Germinal center (tissue), 1 donor: ENCODE measurements at regions not wholly inside any gene's neighbourhood (a gene's known extent, or its start where the extent isn't known, plus 50 kb on each side); places are given as distances from the start of the nearest gene placed in this dataset.
"Not testable (repeated sequence)": the region's sequence is repeated elsewhere in the genome, so short reads cannot be mapped to it uniquely, and the experiment has no call there.

Source experiments
- DNase-seq: peaks from one replicate; pipeline ENCODE4 v3.0.0; 2012; ENCODE audit warnings: mixed read lengths, low spot score

DNA sequence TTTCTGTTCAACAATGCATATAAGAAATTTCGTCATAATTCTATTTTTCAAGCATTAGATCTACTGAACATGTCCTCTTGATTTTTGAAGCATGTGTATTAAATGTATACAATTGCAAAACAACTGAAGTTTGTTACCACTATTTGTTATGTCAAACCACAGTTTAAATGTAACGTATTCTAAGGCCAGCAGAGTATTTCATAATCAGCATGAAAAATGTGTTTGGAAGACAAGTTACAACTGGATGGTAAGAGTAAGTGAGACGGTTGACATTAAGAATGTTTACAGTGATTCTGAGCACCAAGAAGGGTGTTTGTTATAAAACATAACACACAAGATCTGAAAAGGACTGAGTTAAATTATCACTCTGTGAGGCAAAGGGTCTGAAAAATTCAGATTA is 738.4 kb downstream of the PLOD2 start:
- DNase-seq = no peak

DNA sequence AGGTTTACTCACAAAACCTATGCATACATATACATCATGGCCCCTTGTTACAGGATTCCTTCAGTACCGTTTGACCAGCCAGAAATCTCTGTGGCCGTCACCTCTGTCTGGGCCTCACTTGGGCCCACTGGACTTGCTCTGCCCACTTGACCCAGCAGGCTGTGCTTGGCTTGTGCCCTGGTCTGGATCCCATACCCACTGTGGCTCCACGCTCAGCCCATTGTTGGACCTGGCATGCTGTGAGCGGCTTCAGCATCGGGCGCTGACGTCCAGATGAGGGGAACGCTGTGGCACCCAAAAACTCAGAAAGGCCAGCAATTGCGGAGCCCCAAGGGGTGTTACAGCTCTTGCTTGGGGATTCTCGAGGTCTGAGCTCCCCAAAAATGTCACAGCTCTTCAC is 733.6 kb downstream of the PLOD2 start:
- DNase-seq = no peak

DNA sequence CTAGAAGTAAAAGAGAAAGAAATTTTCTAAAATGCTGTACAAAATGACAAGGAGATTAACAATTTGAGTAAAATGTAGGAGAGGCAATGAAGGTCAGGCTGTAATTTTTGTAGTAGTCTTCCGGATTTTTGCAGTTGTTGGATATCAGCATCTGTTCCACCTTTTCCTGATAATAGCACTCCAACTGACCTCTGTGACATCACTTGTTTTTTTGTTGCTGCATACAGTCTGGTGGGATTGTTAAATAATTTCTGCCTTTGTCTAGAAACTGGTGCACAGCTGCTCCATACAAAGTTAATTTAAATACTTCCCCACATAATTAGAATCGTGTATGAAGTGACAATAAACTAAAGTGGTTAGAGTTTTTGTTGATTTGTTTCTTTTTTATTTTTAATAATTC is 731.4 kb downstream of the PLOD2 start:
- DNase-seq = no peak

DNA sequence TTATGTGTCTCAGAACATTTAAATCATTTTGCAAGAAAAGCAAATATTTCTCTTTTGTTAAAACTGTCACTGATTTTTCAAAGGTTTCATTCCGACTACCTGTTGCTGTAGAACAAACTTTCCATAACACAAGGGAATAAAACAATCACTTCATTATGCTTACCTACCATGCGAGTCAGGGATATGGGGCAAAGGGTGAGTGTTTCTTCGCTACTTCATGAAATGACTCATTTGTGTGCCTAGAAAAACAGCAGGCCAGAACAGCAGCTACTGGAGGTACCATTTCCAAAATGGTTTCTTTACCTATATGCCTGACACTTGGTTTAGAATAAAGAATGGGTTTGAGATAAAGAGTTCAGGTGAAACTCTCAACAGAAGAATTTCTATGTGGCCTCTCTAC is 712.5 kb downstream of the PLOD2 start:
- DNase-seq = no peak

DNA sequence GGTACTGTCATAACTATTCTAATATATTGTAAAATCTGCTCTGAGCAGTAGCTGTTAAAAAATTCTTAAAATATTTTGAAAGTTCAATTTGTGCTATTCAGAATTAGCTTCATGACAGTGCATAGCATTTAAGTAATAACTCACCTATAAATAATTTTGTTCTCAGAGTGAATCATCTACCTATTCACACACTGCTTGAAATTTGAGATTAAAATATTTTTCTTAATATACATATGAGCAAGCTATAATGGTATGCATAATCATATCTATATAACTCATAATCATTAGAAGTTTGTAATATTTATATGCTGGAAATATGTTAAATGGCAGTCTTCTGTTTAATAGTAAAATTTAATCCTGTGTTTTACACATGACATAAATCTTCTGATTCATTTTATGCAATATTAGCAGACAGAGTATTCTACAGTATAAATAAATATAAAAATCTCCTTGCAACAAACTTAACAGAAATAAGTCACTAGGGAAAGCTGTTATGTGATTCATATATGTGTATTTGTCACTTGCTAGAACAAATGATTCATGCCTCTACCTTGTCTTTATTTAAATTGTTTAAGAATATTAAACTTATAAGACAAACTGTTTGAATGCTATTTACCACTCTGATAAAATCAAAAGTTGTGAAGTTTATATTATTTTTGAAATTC is 710.8 kb downstream of the PLOD2 start:
- no peak for DNase-seq

DNA sequence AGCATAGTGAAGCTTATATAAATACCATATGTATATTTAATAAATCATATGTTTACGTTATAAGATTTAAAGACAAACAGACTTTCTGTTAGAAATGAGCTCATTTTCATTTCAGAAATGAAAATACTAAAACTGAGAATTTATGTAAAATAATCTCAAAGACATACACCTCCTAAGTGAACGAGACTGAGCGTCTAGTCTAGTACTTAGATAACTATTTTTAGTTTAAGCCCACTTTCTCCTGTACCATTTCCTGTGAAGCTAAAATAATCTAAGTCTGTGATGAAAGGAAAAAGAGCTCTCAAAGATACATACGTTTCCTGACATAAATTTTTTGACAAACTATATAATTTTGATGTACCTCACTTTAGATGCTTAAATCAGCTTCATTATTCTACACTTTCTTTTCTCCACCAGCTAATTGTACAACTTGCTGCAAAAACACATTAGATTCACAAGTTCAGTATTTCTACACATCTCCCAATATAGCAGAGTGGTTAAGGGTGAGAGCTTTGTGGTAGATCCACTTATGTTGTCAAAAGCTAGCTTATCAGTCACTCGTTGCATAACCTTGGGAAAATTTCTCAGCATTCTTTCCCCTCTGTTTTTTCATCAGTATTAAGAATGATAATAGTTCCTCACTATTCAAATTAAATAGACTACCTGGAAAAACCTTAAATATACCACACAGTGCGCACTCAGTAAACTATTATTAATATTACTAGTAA is 703.0 kb downstream of the PLOD2 start:
- DNase-seq = no peak

DNA sequence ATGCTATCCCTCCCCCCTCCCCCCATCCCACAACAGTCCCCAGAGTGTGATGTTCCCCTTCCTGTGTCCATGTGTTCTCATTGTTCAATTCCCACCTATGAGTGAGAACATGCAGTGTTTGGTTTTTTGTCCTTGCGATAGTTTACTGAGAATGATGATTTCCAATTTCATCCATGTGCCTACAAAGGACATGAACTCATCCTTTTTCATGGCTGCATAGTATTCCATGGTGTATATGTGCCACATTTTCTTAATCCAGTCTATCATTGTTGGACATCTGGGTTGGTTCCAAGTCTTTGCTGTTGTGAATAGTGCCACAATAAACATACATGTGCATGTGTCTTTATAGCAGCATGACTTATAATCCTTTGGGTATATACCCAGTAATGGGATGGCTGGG is 701.3 kb downstream of the PLOD2 start:
- not testable (repeated sequence) for DNase-seq

DNA sequence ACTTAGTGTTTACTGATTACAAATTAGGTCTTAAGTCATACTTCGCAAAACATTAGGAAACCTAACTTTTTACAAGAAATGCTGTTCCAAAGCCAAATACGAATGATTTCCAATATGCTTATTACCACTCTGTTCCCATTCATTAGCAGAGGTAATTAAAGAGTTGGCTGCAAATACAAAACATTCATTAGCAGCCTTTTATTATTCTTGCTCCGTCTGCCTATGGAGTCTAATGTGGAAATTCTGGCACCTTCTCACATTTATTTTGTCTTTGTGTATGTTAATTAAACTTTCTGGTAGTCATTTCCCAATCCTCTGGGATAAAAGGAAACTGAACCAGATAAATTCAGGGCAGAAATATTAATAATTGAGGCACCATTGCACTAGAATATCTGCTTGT is 689.0 kb downstream of the PLOD2 start:
- DNase-seq = no peak

DNA sequence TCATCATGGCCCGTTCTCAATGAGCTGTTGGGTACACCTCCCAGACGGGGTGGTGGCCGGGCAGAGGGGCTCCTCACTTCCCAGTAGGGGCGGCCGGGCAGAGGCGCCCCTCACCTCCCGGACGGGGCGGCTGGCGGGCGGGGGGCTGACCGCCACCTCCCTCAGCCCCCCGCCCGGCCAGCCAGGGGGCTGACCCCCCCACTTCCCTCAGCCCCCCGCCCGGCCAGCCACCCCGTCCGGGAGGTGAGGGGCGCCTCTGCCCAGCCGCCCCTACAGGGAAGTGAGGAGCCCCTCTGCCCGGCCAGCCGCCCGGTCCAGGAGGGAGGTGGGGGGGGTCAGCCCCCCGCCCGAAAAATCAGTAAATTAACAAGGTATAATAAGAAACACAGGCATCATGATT is 678.2 kb downstream of the PLOD2 start:
- not testable (repeated sequence) for DNase-seq

DNA sequence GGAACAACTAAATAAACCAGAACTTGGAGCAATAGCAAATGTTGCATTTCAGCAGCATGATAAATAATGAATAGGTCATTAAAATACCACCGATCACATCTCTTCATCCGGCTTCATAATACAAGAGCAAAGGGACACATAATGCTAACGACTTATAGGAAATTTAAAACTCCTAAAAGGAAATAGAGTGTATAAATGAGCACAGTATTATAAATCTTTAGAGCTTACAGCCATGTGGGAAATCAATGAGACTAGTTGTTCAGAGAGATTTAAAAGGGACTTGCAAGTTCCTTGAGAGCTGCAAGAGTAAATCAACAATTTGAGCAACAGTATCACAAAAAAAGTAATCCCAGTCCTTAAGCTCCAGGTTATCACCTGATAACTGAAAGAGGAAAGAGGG is 677.0 kb downstream of the PLOD2 start:
- DNase-seq = no peak

DNA sequence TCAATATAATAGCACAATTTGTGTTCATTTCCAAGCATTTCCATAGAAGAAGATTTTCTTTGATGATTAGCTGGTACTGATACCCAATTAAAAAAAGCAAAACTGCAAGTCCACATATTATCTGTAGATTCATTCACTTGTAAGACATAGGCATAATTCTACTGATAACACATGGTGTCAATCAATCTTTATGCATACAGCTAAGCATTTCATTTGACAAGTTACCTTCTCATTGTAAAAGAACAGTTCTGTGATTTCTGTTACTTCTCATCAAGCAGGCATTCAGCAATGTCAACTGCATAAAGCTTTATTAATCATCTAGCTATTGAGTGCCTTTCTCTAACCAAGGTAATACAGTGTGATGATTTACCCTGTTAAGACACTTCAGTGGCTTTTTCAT is 672.0 kb downstream of the PLOD2 start:
- no peak for DNase-seq

DNA sequence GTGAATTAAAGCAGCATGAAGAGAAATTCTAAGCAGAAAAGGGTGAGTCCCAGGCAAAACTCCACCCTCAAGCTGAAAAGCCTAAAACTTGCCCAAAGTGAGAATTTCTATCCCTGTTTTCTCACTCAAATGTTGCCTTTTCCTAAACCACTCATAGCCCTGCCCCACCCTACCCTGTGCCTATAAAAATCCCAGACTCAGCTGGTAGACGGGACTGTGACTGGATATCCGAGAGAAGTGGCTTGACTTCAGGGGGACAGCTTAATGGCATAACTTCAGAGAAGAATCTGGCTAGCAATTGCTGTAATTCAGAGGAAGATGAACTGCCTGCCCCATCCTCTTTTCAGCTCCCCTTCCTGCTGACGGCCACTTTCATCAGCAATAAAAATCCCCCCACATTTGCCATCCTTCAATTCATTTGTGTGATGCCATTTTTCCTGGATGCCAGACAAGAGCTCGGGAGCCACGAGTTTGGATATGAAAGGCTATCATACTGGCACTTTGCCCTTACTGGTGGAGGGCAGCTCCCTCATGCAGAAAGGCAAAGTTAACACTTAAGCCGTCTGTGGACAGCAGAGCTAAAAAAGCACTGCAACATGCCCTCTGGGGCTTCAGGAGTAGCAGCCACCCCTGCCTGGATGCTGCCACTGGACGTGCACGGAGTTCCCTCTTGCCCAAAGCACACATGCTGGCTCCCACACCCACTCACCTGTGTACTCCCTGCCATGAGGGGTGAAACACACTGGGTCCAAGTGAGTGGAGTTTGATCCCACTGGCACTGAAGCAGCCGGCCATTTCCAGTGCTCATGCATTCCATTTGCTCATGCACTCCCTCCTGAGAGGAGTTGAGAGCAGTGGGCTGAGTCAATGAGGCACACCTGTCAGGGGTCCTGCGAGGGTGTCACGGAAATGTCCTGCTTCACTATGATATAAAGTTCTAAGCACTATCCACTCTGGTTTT is 670.6 kb downstream of the PLOD2 start:
- DNase-seq = no peak

DNA sequence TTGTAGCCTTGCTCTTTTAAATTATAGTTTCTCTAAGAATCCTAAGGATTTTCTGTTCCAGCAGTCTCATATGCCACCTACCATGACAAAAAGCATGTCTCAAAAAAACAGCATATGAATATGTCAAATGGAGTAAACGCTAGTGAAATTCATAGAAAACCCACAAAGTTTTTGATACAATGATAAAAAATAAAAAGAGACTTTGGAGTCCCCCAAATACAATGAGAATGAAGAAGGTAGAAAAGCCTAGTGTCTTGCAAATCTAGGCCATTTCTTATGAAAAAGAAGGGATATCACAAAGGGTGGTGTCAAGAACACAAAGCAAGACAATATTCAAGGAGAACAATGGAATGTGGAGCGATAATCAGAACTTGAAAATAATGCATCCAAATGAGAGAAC is 668.5 kb downstream of the PLOD2 start:
- no peak for DNase-seq

DNA sequence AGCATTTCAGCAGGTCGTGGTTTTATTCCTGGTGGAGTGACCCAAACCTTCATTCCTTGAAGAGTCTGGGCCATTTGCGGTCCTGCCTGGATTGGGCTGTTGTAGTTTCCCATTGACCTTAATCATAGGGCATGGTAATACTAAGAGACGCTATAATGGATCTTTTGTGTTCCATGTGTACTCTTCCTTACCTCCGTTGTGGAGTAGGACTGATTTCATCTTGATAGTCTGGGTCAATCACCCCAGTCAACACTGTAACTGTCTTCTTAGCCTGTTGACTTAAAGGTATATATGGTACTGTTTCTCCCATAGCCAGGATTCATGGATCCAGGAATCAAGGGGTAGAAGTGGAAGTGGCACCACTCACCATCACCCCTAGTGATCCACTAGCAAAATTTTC is 643.6 kb downstream of the PLOD2 start:
- DNase-seq = not testable (repeated sequence)

DNA sequence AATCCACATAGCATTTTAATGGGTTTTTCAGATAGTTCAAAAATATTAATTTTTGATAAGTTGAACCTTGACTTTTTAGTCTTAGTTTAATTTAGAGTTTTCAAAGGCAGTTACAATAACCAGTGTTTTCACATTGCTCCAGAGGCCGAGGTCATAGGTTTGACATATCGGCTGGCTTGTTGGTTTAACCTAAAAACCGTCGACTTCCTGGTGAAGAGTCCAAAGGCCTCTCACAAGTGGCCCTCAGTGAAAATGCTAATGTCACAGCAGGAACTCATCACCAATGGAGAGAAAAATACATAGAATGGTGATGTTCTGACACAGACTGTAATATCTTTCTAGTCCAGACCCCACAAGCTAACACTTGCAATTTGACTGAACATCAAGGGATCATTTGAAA is 642.3 kb downstream of the PLOD2 start:
- no peak for DNase-seq

DNA sequence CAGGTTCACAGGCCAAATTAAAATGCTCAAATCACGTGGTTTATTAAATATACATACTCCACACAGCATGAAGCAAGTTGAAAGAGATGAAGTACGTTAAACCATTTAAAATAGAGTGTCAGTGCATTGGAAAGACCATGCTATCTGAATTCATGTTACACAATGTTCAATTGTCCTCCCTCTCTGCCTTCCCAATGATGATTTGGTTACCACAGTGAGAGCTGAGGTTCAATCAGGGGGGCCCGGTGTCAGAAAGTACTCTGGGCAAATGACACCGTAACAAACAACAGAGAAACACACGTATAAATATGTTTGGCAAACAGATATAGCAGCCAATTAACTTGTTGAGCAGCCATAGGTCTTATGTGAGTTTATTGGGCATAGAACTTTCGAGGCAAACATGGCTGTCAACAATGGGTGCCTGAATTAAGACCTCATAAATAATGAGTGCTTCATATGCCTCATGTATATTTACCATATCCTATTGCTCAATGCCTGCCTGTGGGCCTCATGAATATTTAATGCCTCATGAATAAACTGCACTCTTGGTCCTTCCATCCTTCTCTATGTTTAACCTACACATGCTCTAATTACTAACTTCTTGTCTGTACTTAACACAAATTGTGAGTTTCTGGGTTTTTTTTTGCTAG is 641.5 kb downstream of the PLOD2 start:
- no peak for DNase-seq

DNA sequence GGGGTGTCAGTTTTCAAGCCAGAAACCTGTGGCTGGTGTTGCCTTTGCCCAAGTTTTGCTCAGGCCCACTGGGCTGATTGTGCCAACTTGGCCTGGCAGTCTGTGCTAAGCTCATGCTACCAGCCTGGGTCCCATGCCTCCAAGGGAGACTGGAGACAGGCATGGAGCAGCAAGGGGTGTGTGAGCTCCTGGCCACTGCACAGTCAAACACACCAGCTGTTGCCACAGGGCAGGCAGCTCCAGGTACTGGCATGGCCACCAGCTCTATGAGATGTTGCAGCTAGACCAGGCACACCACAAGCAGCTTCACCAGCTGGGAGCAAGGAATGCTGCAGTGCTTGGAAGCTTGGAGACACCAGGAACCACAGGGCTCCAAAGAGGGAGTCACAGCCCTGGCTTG is 638.8 kb downstream of the PLOD2 start:
- no peak for DNase-seq

DNA sequence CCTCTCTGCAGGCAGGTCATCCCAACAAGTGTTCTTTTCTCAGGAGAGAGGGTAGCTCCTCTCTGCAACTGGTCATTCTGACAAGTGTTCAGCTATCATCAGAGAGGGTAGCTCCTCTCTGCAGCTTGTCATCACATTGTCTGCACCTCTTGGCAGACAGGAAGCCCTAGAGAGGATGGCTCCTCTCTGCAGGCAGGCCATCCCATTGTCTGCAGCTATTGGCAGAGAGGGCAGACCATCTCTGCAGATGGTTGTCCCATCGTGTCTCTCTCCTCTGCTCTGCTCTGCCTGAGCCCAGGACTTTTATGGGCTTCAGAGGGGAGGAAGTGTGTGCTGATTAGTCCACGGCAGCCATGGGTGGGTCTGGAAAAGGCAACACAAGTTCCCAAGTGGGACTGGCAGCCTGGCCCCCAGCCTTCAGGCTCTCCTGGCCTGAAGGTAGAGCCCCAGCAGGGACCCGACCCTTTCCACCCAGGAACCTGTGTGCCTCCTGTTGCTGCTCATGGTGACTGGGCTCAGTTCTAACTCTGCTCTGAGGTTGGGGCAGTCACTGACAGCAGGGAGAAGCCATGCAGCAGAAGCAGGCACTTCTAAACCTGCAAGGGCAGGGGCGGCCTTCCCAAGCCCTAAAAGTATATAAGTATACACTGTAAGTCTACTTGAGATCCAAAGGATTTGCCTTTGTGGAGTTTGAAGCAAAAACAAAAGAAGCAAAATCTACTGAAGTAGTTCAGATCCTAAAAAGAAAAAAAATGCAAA is 637.9 kb downstream of the PLOD2 start:
- no peak for DNase-seq

DNA sequence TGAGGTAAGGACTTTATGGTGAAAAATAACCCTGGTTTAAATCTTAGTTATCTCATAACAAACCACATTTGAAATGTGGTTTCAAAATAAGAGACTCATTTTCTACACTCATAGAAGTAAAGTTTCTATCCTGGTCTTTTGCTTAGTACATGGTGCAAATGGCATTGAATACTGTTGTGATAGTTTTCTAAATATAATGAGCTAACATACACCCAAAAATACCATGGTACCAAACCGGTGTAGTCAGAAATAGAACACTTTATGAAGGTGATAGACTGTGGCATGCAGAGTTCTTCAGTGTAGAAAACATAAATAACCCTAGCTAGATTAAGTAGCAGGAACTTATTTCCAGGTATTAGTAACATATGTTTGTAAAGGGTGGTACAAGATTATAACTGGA is 629.4 kb downstream of the PLOD2 start:
- no peak for DNase-seq

DNA sequence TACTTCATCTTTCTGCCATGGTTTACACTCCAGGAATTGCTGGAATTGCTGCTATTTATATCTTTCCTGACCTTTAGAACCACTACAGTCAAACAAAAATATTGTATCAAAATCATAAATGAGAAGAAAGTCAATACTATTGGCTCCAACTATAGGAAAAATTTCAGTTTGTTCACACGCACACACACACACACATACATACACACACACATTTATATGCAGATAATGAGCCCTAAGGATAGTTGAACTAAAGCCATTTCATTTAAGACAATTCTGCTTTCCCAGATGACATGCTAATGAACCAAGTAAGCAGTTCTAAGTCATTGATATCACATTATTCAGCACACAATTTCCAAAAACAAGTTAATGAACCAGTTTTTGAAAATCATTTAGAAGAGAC is 627.3 kb downstream of the PLOD2 start:
- DNase-seq = no peak

DNA sequence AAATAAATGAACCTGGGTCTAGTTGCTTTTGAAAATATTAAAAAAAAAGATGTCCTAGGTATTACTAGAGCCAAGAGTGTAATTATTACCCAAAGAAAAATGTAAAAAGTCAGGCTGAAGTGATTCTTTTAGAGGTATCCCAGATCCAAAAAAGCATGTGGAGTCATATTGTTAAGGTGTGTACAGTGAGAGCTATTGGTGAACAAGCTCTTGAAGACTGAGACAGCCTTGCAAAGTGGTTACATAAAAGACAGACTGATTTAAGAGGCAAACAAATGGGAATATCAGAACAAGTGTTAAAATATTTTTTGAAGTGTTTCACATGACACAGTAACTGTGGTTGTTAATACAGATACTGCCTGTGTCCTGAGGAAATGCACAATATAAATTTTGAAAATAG is 624.5 kb downstream of the PLOD2 start:
- no peak for DNase-seq

DNA sequence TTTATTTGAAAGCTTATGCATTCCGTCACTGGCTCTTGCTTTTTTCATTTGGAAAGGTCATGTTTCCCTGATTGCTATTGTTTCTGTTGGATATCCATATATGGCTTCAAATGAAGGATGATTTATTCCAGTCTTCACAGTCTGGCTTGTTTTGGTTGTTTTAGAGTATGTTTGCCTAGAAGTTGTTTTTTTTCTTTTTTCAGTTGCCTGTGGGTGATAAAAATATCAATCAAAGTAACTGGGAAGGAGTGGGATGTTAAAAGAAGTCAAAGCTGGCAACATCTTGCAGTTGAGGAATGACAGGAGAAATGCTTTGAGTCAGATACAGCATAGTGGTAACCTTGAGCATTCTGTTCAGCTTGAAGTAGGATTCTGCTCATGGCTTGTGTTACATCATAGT is 610.5 kb downstream of the PLOD2 start:
- no peak for DNase-seq
